ENCODE measurements at regions not wholly inside any gene's neighbourhood (a gene's known extent, or its start where the extent isn't known, plus 50 kb on each side); places are given as distances from the start of the nearest gene placed in this dataset.
A peak's percentile ranks its signal among the peaks of the same experiment; 100 is the strongest.
"Not testable (repeated sequence)": the region's sequence is repeated elsewhere in the genome, so short reads cannot be mapped to it uniquely, and the experiment has no call there.

DNA sequence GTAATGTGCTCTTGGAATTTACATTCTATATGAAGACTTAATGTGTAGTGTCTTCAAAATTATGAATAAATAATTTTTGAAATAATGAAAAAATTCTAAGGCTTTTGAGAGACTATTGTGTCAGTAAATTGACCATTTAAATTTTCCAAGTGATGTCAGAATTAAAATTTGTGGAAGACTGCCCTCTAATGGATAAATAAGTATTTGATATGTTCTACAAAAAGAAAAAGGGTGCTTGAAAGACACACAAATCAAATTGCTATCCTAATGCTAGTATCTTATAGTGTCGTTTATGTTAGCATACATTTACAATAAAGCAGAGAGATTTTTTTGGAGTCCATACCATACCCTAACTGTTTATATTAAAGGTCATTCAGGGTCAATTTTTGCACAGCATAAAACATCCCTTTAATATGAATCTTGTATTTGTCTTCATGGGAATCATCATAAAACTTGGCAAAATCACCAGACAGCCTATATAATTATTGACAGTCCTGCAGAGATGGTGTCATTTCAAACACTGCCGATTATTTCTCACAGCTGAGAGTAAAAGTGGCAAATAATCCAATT, 120.8 kb upstream of the SLC27A6 start:
- DNase-seq (ENCODE audit: low read depth) = no peak
- in situ Hi-C loops (cut with HindIII; ENCODE audit: low pct_unique_long_range_greater_than_20kb, low sequenced_read_pairs) = no loop called here

DNA sequence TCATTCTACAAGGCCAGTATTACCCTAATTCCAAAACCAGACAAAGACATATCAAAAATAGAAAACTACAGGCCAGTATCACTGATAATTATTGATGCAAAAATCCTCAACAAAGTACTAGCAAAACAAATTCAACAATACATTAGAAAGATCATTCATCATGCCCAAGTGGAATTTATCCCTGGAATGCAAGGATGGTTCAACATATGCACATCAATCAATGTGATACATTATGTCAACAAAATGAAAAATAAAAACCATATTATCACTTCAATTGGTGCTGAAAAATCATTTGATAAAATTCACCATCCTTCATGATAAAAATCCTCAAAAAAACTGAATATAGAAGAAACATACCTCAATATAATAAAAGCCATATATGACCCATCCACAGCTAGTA, 115.2 kb upstream of the SLC27A6 start:
- DNase-seq (ENCODE audit: low read depth) = no peak
- in situ Hi-C loops (cut with HindIII; ENCODE audit: low pct_unique_long_range_greater_than_20kb, low sequenced_read_pairs) = no loop called here

DNA sequence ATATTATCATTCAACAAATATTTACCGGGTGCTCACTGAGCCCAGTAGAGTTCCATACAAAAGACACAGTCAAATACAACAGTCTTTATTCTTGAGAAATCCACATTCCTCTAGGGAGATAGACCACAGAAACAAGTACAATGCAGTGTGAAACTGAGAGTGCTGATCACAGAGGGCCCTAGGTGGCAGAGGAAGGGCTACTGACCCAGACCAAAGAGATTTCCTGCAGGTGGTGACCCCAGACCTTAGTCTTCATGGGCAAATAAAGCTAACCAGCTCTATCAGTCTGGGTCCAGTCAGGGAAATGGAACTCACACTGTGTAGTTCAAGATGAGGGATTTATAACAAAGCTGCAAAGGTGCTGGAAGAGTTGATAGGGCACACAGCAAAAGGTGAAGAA, 110.4 kb upstream of the SLC27A6 start:
- in situ Hi-C loops (cut with HindIII; ENCODE audit: low pct_unique_long_range_greater_than_20kb, low sequenced_read_pairs) = no loop called here

DNA sequence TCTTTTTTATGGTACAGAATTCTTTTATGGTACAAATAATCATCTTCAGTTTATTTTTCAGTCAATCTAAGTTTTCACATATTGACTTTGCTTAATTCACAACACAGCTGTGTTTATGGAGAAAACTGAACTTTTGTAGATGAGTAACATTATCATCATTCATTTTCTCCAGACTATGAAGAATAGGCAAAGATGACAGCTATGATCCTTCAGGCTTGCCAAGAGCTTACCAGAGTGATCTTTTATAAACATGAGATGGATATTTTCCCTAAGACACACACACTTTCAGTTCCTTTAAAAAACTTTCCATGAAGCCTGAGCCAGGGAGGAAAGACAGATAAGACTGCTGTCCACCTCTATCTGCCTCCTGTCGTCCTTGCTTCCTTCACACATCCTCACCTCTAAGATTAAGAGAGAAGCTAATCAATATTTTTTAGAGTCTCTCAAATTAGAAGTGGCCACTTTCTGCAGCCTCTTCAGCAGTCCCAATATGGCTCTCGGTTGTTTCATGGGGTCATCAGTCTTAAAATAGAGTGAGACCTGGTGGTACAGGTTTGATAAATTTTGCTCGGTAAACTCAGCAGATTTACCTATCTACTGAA, 108.1 kb upstream of the SLC27A6 start:
- in situ Hi-C loops (cut with HindIII; ENCODE audit: low pct_unique_long_range_greater_than_20kb, low sequenced_read_pairs) = no loop called here
- no peak for DNase-seq (ENCODE audit: low read depth)

More for the DNA sequence above, 110.4 kb upstream of the SLC27A6 start:
- DNase-seq (ENCODE audit: low read depth) = no peak

DNA sequence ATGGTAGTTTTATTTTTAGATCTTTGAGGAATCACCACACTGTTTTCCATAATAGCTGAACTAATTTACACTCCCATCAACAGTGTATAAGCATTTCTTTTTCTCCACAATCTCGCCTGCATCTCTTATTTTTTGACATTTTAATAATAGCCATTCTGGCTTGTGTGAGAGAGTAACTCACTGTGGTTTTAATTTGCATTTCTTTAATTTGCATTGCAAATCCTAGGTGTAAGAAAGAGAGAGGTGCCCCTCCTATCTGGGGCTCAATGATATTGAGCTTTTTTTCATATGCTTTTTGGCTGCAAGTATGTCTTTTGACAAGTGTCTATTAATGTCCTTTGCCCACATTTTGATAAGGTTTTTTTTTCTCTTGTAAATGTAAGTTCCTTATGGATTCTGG, 106.3 kb upstream of the SLC27A6 start:
- in situ Hi-C loops (cut with HindIII; ENCODE audit: low pct_unique_long_range_greater_than_20kb, low sequenced_read_pairs) = no loop called here
- no peak for DNase-seq (ENCODE audit: low read depth)

DNA sequence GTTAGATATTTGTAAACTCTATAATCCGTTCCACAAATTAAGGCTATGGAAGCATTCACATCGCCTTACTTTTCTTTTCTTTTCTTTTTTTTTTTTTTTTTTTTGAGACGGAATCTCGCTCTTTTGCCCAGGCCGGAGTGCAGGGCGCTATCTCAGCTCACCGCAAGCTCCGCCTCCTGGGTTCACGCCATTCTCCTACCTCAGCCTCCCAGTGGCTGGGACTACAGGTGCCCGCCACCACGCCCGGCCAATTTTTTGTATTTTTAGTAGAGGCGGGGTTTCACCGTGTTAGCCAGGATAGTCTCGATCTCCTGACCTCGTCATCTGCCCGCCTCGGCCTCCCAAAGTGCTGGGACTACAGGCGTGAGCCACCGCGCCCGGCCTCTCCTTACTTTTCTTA, 104.1 kb upstream of the SLC27A6 start:
- in situ Hi-C loops (cut with HindIII; ENCODE audit: low pct_unique_long_range_greater_than_20kb, low sequenced_read_pairs); DNase-seq (ENCODE audit: low read depth): not testable (repeated sequence)

DNA sequence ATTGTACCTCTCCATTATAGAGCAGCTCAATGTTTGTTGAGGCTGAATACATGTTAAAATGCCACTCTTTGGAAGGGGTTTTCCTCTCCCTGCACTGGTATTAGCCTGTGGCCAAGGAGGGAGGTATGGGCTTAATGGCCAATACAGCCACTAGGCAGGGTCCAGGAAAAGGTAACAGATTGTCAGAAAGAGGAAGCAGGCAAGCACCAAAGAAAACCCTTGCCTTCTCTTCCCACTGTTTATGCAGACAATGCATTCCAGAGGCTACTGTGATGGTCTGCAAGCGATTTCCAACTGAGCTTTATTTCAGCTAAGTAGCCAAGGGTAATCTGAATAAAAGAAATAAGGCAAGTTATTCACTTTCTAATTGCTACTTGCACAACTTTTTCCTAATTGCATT, 95.3 kb upstream of the SLC27A6 start:
- DNase-seq (ENCODE audit: low read depth) = no peak
- in situ Hi-C loops (cut with HindIII; ENCODE audit: low pct_unique_long_range_greater_than_20kb, low sequenced_read_pairs) = no loop called here

DNA sequence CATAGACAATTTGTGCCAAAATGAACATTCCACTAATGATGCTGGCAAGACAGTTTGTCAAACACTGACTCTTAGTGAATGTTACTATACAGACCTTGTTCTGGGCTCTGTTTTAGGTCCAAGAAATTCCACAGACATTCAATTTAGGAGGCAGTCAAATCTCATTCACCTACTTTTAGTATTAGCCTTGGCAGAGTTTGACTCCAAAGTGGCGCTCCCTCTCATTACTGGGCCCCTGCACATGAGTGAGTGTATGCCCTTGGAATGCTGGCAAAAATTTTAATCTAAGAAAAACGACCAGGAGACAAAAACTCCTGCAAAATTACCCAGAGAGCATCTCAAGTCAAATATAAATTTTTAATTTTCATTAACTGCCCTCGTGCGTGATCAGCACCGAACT, 94.9 kb upstream of the SLC27A6 start:
- in situ Hi-C loops (cut with HindIII; ENCODE audit: low pct_unique_long_range_greater_than_20kb, low sequenced_read_pairs) = no loop called here
- no peak for DNase-seq (ENCODE audit: low read depth)

DNA sequence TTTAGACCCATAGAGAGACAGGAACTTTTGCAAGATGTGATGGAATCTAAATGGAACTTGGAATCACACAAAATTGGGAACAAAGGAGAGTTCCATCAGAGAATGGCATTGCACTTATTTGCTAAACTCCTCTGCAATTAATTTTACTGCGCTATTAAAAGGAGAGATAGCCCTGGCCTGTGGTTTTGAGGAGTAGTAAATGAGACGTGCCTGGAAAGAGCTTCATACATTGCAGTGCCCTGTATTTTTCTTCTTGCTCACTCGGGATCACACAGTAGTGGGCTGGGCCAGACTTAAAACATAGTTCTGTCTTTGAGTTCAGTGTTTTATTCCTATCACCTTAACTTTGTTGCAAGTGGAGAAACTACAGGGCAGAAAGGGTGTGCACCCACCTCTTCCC, 94.4 kb upstream of the SLC27A6 start:
- no peak for DNase-seq (ENCODE audit: low read depth)

DNA sequence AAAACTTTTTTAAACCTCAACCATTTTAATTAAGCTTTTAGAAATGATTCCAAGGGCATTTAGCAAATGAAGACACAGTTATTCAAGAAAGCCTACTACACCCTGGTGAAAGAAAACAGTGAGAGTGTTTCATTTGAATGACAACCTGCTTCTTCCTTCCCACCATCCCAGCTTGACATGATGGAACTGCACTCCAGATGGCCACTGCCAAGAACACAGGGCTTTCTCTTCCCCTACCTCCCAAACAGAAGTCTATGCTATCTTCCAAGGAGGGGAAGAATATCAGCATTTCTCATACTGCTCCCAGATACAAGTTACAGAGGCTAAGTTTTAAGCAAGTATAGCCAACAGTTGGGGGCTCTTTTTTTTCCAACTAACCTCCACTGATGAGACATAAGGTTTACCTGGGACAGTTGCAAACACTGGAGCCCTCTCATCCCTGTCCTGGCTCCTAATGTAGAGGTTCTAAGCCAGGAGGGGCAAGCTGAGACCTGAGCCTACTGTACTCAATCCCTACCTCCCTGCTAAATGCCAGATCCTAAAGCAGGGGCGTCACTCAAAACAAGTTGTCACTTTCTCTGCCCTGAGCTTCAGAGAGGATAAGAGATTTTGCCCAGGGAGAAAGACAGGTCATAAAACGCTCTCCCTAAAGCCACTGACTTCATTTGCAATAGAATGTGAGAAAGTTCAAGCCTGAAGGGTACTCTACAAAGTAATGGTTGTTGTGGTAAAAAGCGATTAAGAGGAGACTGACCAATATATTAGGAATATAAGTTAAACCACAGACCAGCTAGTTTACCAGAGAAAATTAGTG, 88.5 kb upstream of the SLC27A6 start:
- in situ Hi-C loops (cut with HindIII; ENCODE audit: low pct_unique_long_range_greater_than_20kb, low sequenced_read_pairs) = no loop called here

More for the DNA sequence above, 94.4 kb upstream of the SLC27A6 start:
- in situ Hi-C loops (cut with HindIII; ENCODE audit: low pct_unique_long_range_greater_than_20kb, low sequenced_read_pairs) = no loop called here

DNA sequence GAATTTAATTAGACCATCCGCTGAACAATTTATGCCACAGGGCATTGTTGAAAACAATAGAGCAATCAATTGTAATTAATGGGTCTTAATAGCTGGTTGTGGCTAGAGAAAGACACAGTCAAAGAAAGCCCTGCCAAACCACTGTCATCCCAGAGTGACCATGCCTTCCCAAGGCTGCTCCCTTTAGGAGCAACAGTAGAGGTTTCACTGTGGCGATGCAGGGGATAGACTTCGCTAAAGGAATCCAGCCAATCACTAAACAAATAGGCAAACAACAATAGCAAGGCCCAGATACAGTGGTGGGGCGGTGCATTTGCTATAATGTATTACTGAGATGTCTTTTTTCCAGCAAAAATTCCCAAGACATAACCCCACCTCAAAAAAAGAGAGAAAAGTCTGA, 87.8 kb upstream of the SLC27A6 start:
- in situ Hi-C loops (cut with HindIII; ENCODE audit: low pct_unique_long_range_greater_than_20kb, low sequenced_read_pairs) = no loop called here
- no peak for DNase-seq (ENCODE audit: low read depth)

More for the DNA sequence above, 88.5 kb upstream of the SLC27A6 start:
- DNase-seq (ENCODE audit: low read depth) = no peak

DNA sequence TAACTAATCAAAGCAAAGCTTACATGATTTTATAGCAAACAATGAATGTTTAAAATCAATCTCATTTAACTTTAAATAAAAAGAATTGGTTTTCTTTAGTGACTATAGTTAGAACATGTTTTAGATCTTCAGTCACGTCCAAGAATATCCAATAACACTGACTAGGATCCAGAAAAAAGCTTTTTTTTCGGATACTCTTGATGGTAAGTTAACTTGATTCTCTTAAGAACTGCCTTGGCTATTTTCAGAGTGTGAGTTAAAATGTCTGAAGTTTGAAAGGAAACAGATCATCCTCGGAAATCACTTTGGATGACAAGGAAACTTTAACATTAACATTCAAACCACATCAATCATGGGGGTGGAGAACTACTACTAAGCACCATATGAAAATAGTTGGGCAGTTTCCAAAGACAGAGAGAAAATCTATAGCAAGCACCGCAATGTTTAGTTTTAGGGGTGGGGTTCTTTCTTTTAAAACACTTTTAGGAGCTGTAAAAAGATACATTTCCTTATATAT, 83.7 kb upstream of the SLC27A6 start:
- no peak for DNase-seq (ENCODE audit: low read depth)
- in situ Hi-C loops (cut with HindIII; ENCODE audit: low pct_unique_long_range_greater_than_20kb, low sequenced_read_pairs) = no loop called here

DNA sequence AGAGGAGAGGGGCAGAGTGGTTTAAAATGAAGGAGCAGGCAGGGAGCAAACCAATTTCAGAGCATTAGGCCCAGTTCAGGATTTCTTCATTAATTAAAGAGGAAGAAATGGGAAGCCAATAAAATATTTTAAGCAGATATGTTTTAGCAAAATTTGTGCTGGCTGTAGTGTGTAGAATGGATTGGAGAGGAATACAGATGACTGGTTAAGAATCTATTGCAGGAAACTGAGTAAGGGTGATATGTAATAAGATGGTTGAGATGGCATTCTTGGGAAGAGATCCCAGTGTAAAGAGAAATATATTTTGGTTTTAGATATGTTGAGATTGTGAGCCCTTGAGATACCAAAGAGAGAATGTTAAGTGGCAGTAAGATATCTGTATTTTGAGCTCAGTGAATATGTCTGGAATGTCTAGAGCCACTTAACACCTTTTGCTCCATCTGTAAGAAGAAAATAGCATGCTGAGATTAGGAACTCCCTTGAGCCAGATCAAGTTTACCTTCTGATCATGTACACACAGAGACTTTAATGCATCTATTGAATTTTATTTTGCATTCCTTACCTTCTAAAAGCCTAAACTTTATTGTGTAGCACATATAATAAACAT, 79.5 kb upstream of the SLC27A6 start:
- no peak for DNase-seq (ENCODE audit: low read depth)
- in situ Hi-C loops (cut with HindIII; ENCODE audit: low pct_unique_long_range_greater_than_20kb, low sequenced_read_pairs) = no loop called here

DNA sequence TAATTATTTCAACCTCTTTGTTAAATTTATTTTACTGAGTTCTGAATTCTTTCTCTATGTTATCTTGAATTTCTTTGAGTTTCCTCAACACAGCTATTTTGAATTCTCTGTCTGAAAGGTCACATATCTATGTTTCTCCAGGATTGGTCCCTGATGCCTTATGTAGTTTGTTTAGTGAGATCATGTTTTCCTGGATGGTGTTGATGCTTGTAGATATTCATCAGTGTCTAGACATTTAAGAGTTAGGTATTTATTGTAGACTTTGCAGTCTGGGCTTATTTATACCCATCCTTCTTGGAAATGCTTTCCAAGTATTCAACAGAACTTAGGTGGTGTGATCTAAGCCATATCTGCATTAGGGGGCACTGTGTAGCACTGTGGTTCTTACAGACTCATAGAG, 70.2 kb upstream of the SLC27A6 start:
- DNase-seq (ENCODE audit: low read depth) = no peak
- in situ Hi-C loops (cut with HindIII; ENCODE audit: low pct_unique_long_range_greater_than_20kb, low sequenced_read_pairs) = no loop called here

DNA sequence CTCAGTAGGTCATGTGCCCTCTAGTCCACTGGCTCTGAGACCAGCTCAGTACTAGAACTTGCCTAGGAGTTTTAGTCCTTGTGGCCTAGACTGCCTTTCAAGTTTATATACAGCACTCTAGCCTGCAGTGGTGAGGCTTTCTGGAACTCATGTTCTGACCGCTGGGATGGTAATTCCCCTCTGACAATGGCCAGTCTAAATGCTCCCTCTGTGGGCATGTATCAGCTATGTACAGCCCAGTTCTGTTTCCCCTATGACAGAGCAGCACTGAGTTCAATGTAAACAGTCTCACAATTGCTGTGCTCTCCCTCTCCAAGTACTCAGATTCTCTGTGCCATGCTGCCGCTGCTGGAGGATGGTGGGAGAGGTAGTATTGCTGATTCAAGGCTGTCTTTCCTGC, 68.6 kb upstream of the SLC27A6 start:
- in situ Hi-C loops (cut with HindIII; ENCODE audit: low pct_unique_long_range_greater_than_20kb, low sequenced_read_pairs) = no loop called here
- DNase-seq (ENCODE audit: low read depth) = no peak

DNA sequence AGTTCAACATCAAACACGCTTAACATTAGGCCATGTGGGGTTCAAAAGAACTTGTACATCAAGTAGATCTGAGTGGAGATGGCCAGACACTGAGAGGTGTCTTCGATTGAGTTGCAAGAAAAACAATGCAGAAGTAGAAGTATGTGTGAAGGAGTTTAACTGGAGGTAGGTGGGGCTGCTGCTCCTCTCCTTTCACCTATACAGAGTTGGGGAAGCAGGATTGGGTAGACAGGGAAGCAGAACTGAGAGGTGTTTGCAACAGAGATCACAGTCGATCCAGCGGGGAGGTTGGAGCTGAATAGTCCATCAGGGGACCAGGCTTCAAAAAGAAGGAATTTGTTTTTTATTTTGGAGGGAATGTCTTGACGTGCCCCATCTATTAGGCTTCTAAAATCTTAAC, 61.7 kb upstream of the SLC27A6 start:
- DNase-seq (ENCODE audit: low read depth) = no peak
- in situ Hi-C loops (cut with HindIII; ENCODE audit: low pct_unique_long_range_greater_than_20kb, low sequenced_read_pairs) = no loop called here

DNA sequence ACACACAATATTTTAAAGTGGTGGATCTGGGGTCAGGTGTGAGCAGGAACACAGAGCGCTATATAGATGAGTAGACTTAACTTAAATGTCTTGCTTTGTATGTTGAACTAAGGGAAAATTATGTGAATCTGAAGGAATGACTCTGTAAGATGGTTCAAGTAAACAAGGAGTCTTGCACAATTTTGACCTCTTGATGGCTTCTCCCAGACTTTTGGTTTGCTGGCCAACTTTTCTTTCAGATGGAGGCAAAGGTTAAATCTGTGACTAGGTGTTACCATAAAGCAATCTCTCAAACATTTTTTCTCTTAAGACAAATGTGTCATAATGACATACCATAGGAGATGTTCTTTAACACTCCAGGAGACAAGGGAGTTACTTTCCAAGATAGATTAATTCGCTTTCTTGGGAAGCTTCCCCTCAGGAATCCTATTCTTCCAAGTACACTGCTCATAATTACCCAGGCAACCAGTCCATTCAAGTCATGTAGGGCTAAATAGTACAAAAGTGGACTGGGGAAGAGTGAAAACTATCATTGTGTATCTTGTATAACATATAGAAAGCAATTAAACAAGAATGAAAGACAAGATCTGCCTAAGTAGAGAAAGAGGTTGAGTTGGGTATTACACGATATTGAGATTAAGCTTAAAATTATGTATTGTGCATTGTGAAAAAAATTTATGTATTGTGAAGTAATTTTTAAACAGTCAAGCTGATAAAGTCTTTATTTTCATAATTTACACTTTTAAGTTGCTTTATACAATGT, 60.3 kb upstream of the SLC27A6 start:
- in situ Hi-C loops (cut with HindIII; ENCODE audit: low pct_unique_long_range_greater_than_20kb, low sequenced_read_pairs) = no loop called here
- no peak for DNase-seq (ENCODE audit: low read depth)

DNA sequence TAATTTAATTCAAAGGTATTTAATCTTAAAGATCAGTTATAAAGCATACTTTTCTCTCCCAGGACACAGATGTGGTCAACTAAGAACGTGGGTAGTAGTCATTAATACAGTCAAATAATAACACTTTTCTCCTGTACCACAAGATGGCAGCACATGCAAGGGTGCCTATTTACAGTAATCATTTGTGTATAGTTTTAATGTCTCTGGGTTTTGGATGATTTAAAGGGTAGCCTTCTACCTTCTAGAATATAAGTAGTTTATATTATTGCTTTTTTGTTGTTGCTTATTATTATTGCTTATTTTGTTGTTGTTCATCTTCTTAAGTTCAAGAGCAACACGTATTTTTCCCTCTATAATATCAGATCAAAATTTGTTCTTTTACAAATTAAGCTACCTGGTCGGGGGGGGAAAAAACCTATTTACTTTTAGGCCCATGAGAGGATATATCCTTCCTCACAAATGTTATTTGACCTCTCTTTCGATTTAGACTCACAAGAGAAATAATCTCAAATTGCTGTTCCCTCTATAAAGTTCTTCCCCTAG, 59.6 kb upstream of the SLC27A6 start:
- in situ Hi-C loops (cut with HindIII; ENCODE audit: low pct_unique_long_range_greater_than_20kb, low sequenced_read_pairs) = no loop called here
- peak; percentile 16 for DNase-seq (ENCODE audit: low read depth)
